Naive B cell (primary cell): ENCODE measurements at regions not wholly inside any gene's neighbourhood (a gene's known extent, or its start where the extent isn't known, plus 50 kb on each side); places are given as distances from the start of the nearest gene placed in this dataset.
"Not testable (repeated sequence)": the region's sequence is repeated elsewhere in the genome, so short reads cannot be mapped to it uniquely, and the experiment has no call there.

Experiments used
- ATAC-seq, 2 donors: fragments of 150-1000 bp; cut with Tn5 transposase; 2 replicates each; pipeline ENCODE4 v1.10.0; 2021; ENCODE audit warnings: low read depth in 2 of 2, mild to moderate bottlenecking in 2 of 2, moderate library complexity in 2 of 2
- DNase-seq: peaks from one replicate; pipeline ENCODE4 v3.0.0; 2022
- H3K27ac Mint-ChIP-seq, 6 donors: one replicate each; pipeline ENCODE4 v1.8.0; 2020 to 2022; ENCODE audit warnings: mild to moderate bottlenecking in 6 of 6, mixed read lengths in 6 of 6, moderate library complexity in 5 of 6, inconsistent platforms in 2 of 6
- H3K27me3 Mint-ChIP-seq, 3 donors: one replicate each; pipeline ENCODE4 v1.8.0; 2021 to 2022; ENCODE audit warnings: mixed read lengths in 3 of 3, mild to moderate bottlenecking in 1 of 3
- H3K36me3 Mint-ChIP-seq, 2 donors: one replicate each; pipeline ENCODE4 v1.8.0; 2020 to 2022; ENCODE audit warnings: mixed read lengths in 2 of 2, inconsistent platforms in 1 of 2, mild to moderate bottlenecking in 1 of 2
- H3K4me1 Mint-ChIP-seq, 3 donors: one replicate each; pipeline ENCODE4 v1.8.0; 2020 to 2022; ENCODE audit warnings: mixed read lengths in 3 of 3, inconsistent platforms in 1 of 3, mild to moderate bottlenecking in 1 of 3, moderate library complexity in 1 of 3
- H3K4me3 Mint-ChIP-seq, 8 donors: one replicate each; pipeline ENCODE4 v1.8.0; 2020 to 2022; ENCODE audit warnings: mild to moderate bottlenecking in 8 of 8, mixed read lengths in 8 of 8, moderate library complexity in 8 of 8, inconsistent platforms in 2 of 8
- H3K9me3 Mint-ChIP-seq, 7 donors: one replicate each; pipeline ENCODE4 v1.8.0; 2020 to 2022; ENCODE audit warnings: mixed read lengths in 7 of 7, mild to moderate bottlenecking in 5 of 7, inconsistent platforms in 2 of 7, moderate library complexity in 1 of 7

DNA sequence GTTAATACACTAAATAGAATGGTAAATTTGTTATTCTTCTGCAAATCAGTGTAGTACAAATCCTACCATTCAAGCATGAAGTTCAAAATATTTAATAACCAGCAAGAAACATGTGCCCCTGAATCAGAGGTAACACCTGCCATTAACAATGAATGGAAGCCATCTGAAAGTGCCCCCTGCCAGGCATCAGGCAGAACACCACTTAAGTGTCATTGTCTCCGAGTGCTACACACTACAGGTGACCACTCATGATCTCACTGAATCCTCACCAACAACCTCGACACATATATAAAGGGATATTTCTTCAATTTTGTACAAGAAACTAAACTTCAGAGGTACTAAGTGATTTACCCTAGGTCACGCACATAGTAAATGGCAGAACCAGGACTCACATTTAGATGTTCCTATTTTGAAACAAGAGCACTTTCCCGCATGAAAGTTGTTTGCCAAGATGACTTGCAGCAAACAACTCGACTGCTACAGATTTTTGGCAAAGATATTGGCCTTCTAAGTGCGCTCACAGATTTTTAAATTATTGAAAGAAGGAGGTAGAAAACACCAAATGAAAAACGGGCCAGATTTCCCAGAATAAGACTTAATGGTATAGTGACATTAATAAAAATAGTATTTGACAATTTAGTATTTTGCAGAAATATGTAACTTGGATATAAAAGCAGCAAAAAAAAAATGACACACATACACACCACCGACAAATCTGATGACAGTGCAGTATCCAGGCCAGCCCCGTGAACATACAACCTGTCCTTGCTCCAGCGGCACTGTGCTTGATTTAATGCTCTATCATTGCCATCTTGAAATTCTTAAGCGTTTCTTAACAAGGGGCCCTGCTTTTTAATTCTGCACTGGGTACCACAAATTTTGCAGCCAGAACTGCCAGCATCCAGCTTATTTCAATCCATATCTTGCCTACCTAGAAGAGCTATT, 274.5 kb downstream of the ALDH8A1 start:
- Mint-ChIP-seq H3K36me3 (no peaks in the 10 kb centered on the region), H3K4me1 (no peaks in the 10 kb centered on the region), H3K9me3 (no peaks in the 10 kb centered on the region), H3K27ac (no peak overlapping the region), H3K27me3 (no peaks in the 10 kb centered on the region), H3K4me3 (no peak overlapping the region)
- DNase-seq (no peak), ATAC-seq (no peak)

DNA sequence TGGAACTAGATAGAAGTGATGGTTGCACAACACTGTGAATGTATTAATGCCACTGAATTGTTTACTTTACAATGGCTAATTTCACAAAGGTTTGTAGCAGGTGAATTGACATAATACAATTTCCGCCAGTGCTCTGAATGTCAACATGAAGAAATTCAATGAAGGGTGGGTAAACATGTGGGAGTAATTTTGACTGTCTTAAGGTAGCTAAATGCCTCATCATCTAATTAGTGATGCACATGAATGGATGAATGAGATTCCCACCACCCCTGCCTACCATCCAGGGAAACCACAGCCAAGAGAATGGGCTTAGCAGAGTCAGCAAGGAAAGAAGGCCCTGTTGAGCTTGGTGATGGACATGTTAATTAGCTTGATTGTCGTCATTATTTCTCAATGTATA, 275.3 kb downstream of the ALDH8A1 start:
- Mint-ChIP-seq H3K36me3 (no peaks in the 10 kb centered on the region), H3K4me1 (no peaks in the 10 kb centered on the region), H3K4me3 (no peak overlapping the region), H3K9me3 (no peaks in the 10 kb centered on the region), H3K27ac (no peak overlapping the region), H3K27me3 (no peaks in the 10 kb centered on the region)
- ATAC-seq, result no peak
- DNase-seq, result no peak

DNA sequence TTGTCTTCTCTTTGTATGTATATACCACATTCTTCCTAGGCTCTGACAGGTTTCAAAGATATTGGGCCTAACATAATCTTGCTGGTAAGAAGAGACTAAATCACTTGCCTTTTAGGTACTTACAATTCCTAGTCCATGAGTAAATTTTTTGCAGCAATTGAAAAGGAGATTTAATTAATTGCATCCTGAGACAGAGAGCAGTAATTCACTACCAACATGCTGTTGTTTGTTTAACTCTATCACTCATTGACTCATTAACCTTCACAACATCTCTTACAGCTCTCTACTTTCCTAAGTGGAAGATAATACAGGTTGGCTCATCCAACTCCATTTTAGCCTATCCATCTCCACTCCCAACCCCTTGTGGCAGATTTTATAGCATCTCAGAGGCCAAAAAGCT, 280.4 kb downstream of the ALDH8A1 start:
- DNase-seq (no peak), ATAC-seq (no peak)
- Mint-ChIP-seq H3K9me3 (no peaks in the 10 kb centered on the region), H3K4me3 (no peak overlapping the region), H3K36me3 (no peaks in the 10 kb centered on the region), H3K27me3 (no peaks in the 10 kb centered on the region), H3K4me1 (no peaks in the 10 kb centered on the region), H3K27ac (no peak overlapping the region)

GRCh38 chr6:134667111-134667510, 282.8 kb downstream of the ALDH8A1 start:
- no peaks in the 10 kb centered on the region for H3K27me3 Mint-ChIP-seq
- DNase-seq (no peak), ATAC-seq (no peak)
- H3K4me1 Mint-ChIP-seq, result no peaks in the 10 kb centered on the region
- no peak overlapping the region for H3K4me3 Mint-ChIP-seq
- H3K9me3 Mint-ChIP-seq, result no peaks in the 10 kb centered on the region
- no peak overlapping the region for H3K27ac Mint-ChIP-seq
- no peaks in the 10 kb centered on the region for H3K36me3 Mint-ChIP-seq

DNA sequence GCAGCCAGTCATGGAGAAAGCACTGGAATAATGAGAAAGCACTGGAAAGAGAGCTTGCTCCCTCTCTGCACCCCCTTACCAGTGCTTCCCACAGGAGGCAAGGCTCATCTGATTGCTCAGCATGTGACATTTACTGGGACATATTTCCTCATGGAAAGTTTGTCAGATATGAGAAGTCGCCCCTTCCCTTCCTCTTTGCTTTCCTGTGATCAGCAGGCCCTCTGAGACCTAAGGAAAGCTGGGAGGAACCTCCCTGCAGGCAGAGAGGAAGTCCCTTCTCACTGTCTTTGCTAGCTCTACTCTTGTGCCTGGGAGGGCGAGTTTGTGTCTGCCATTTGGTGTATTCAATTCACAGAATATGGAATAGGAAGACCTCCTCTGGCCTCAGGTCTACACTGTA, 283.8 kb downstream of the ALDH8A1 start:
- DNase-seq (no peak), ATAC-seq (no peak)
- Mint-ChIP-seq H3K27me3 (no peaks in the 10 kb centered on the region), H3K27ac (no peak overlapping the region), H3K4me3 (peak overlapping the region in 1 of 8 donors; percentile 62), H3K9me3 (no peaks in the 10 kb centered on the region), H3K4me1 (peaks cover 0 to 2% (median 0%) of the 10 kb centered on the region in 3 donors), H3K36me3 (no peaks in the 10 kb centered on the region)

DNA sequence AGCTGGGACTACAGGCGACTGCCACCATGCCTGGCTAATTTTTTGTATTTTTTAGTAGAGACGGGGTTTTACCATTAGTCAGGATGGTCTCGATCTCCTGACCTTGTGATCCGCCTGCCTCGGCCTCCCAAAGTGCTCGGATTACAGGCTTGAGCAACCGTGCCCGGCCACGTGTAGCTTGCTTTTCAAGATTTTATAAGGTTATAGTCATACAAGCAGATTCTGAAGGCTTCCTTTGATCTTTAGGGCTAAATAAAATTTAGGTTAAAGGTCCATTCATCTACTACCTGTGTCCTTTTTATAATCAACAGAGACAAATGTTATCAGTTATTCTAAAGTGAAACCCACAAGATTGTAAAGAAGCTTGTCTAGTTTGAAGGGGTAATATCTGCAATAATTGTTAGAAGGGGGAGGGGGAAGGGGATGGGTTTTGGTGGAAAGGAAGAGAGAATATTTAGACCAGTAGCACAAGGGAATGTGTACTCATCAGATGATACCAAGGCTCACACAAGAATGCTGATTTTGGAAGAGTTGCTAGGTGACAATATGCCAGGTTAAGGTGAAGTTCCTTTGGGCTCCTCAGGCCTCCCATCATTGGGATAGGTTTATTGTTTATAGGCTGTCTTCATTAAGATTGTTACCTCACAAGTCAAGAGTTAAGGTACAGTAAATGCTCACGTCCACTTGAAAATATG, 284.7 kb downstream of the ALDH8A1 start:
- ATAC-seq (no peak), DNase-seq (no peak)
- Mint-ChIP-seq H3K36me3 (no peaks in the 10 kb centered on the region), H3K9me3 (no peaks in the 10 kb centered on the region), H3K4me3 (no peak overlapping the region), H3K4me1 (peaks cover 0 to 2% (median 0%) of the 10 kb centered on the region in 3 donors), H3K27me3 (no peaks in the 10 kb centered on the region), H3K27ac (peak overlapping the region in 2 of 6 donors; percentile 26 to 76)

GRCh38 chr6:134663800-134664535, 285.9 kb downstream of the ALDH8A1 start:
- no peak overlapping the region for H3K27ac Mint-ChIP-seq
- no peak for ATAC-seq
- no peaks in the 10 kb centered on the region for H3K36me3 Mint-ChIP-seq
- no peaks in the 10 kb centered on the region for H3K27me3 Mint-ChIP-seq
- peaks cover 0 to 2% (median 0%) of the 10 kb centered on the region in 3 donors for H3K4me1 Mint-ChIP-seq
- no peak overlapping the region for H3K4me3 Mint-ChIP-seq
- DNase-seq, result no peak
- H3K9me3 Mint-ChIP-seq, result no peaks in the 10 kb centered on the region

- no peak for ATAC-seq
- H3K4me1 Mint-ChIP-seq, result peaks cover 0 to 2% (median 0%) of the 10 kb centered on the region in 3 donors
- no peaks in the 10 kb centered on the region for H3K36me3 Mint-ChIP-seq
- H3K27me3 Mint-ChIP-seq, result no peaks in the 10 kb centered on the region
- no peak overlapping the region for H3K4me3 Mint-ChIP-seq
- no peaks in the 10 kb centered on the region for H3K9me3 Mint-ChIP-seq
- H3K27ac Mint-ChIP-seq, result no peak overlapping the region
- no peak for DNase-seq
Observed at GRCh38 chr6:134663356-134663755, 286.5 kb downstream of the ALDH8A1 start.

DNA sequence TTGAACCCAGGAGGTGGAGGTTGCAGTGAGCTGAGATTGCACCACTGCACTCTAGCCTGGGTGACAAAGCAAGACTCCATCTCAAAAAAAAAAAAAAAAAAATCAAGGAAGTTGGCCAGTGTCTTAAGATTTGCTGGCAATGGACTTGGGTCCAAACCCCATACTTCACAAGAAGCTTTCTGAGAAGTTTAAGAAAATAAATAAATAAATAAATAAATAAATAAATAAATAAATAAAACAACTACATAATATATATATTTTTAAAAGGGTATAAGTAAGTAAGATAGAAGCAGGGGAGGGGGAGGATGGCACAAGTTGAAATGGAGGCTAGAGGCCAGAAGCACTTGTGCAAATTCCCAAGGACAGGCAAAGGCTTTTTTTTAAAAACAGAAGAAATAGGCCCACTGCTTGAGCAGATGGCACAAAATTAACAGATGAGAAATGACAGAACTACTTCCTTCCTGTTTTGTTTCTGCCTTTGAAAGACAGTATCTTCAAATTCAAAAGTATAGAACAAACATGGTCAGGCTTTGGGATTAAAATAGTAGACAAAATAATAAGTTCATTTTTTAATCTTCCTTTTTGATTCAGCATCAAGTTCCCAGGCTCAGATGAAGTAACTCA, 287.7 kb downstream of the ALDH8A1 start:
- Mint-ChIP-seq H3K9me3 (no peaks in the 10 kb centered on the region), H3K4me1 (peaks cover 0 to 2% (median 0%) of the 10 kb centered on the region in 3 donors), H3K4me3 (no peak overlapping the region), H3K27me3 (no peaks in the 10 kb centered on the region), H3K36me3 (no peaks in the 10 kb centered on the region), H3K27ac (peak overlapping the region in 1 of 6 donors; percentile 22)
- ATAC-seq (no peak), DNase-seq (no peak)

DNA sequence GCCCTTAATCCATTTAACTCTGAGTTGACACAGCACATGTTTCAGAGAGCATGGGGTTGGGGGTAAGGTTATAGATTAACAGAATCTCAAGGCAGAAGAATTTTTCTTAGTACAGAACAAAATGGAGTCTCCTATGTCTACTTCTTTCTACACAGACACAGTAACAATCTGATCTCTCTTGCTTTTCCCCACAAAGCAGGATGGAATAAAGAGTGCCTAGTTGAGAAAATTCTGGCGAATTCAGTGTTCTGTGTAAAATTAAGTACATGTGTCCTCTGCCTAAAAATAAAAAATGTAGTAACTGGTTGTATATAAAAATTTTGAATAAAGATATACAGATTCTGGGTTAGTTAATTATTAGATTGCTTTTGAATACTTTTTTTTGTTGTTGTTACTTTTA, 290.0 kb downstream of the ALDH8A1 start:
- not testable (repeated sequence) for ATAC-seq, H3K27ac Mint-ChIP-seq

DNA sequence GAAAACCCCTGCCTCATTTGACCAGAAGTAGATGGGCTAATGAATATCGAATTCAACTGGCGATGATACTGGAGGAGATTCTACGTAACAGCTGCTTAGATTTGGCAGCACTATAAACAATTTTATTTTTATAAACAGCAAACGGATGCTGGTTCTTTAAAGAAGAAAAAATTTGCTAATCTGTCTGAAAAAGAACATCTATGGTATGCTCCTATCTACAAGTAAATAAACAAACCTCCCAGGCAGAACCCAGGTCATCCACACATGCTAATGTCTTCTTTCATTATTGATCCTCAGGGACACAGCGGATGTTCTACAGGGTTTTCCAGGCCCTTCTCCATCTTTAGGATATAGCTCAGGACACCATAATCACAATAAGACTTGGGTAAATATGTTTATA, 291.3 kb downstream of the ALDH8A1 start:
- no peak overlapping the region for H3K27ac Mint-ChIP-seq
- no peaks in the 10 kb centered on the region for H3K9me3 Mint-ChIP-seq
- DNase-seq (no peak), ATAC-seq (no peak)
- peaks cover 0 to 2% (median 0%) of the 10 kb centered on the region in 3 donors for H3K4me1 Mint-ChIP-seq
- H3K4me3 Mint-ChIP-seq, result no peak overlapping the region
- peaks cover 0 to 4% (median 0%) of the 10 kb centered on the region in 3 donors for H3K27me3 Mint-ChIP-seq
- no peaks in the 10 kb centered on the region for H3K36me3 Mint-ChIP-seq

More for the DNA sequence above, 290.0 kb downstream of the ALDH8A1 start:
- not testable (repeated sequence) for H3K4me3 Mint-ChIP-seq, H3K36me3 Mint-ChIP-seq, DNase-seq, H3K9me3 Mint-ChIP-seq, H3K27me3 Mint-ChIP-seq, H3K4me1 Mint-ChIP-seq

DNA sequence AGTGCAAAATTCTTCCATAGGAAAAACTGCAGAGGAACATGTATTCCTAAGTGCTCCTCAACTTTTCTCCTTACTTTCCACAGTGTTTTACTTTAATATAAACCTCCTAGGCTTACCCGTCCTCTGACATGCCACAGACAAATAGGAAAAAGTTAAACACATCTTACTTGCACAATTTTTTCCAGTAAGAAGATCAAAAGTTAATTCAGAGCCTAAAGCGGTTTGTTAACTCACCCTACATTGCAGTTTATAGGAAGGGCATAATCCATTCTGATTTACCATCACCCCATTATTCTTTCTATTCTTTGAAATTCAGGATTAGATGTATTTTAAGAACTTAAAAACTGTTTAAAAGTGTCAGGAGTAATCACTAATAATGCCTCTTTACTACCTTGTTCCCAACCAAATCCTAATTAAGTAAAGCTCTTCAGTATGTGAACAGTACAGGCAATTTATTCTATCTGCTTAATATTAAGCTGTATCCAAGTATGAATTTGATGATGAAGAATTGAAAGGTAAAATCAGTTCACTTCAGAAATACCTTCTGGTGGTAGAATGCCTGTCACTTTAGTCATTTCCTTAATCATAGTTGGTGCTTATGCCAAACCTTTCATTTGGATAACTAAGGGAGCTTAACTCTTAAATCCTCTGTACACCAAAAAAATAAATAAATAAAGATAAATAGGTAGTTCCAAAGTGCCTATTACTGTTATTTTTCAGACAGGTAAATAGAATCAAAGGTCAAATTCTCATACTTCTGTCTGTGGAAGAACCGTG, 292.0 kb downstream of the ALDH8A1 start:
- Mint-ChIP-seq H3K4me3 (no peak overlapping the region), H3K9me3 (no peaks in the 10 kb centered on the region), H3K36me3 (no peaks in the 10 kb centered on the region), H3K27ac (no peak overlapping the region), H3K4me1 (peaks cover 0 to 2% (median 0%) of the 10 kb centered on the region in 3 donors), H3K27me3 (peaks cover 0 to 4% (median 0%) of the 10 kb centered on the region in 3 donors)
- no peak for ATAC-seq
- no peak for DNase-seq
